ENCODE measurements at regions not wholly inside any gene's neighbourhood (a gene's known extent, or its start where the extent isn't known, plus 50 kb on each side); places are given as distances from the start of the nearest gene placed in this dataset.
A peak's percentile ranks its signal among the peaks of the same experiment; 100 is the strongest.

- no peak for TF ChIP-seq PRDM10 (IDR thresholded peaks at IDR 0.05; ENCODE audit: partially characterized antibody)
- TF ChIP-seq RFX7 (CRISPR knock-in tag; IDR thresholded peaks at IDR 0.05): no peak
- no peak for TF ChIP-seq ZBTB7A (IDR thresholded peaks at IDR 0.05; ENCODE audit: borderline replicate concordance, control insufficient read depth, low read depth, low read length)
- TF ChIP-seq CREM (IDR thresholded peaks at IDR 0.05; ENCODE audit: low read depth): 0 out of 2 replicates have a peak, but pooled peaks have one; percentile 10
- TF ChIP-seq ZNF134 (CRISPR knock-in tag; conservative IDR thresholded peaks at IDR 0.05): no peak
- no peak for TF ChIP-seq SNAPC5 (CRISPR knock-in tag; IDR thresholded peaks at IDR 0.05)
- no peak for TF ChIP-seq NFE2 (IDR thresholded peaks at IDR 0.05; ENCODE audit: low read depth)
- TF ChIP-seq PBX2 (CRISPR knock-in tag; IDR thresholded peaks at IDR 0.05; ENCODE audit: low read depth): no peak
- peak; percentile 74 for TF ChIP-seq PBX2 (tag; conservative IDR thresholded peaks at IDR 0.05; ENCODE audit: low read depth)
- no peak for TF ChIP-seq CSDE1 (IDR thresholded peaks at IDR 0.05)
- no peak for TF ChIP-seq HMBOX1 (IDR thresholded peaks at IDR 0.05)
- no peak for TF ChIP-seq RERE (CRISPR knock-in tag; IDR thresholded peaks at IDR 0.05; ENCODE audit: borderline replicate concordance)
Observed at GRCh38 chr6:119742188-119742803, 392.7 kb upstream of the MAN1A1 start (continued).
